ENCODE measurements at regions not wholly inside any gene's neighbourhood (a gene's known extent, or its start where the extent isn't known, plus 50 kb on each side); places are given as distances from the start of the nearest gene placed in this dataset.

DNA sequence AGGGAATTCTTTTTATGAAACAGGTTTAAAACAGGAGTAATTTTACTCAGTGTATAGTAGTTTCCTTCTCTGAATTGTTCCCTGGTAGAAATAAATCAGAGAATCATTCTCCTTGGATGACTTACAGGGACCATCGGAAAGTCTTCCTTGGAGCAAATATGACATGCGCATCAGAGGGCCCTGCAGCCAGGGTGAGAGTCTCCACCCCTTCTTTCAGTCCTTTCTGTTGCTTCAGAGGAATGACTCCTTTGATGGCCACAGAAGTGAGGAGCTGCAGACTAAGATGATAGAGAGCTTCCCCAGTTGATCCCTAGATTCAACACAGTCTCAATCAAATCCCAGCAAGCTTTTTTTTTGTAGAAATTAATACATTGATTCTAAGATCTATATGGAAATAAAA, 294.8 kb upstream of the UMPS start:
- no peaks in the 10 kb centered on the region for H3K36me3 ChIP-seq (ENCODE audit: control insufficient read depth, insufficient read depth, low read length)
- no peaks in the 10 kb centered on the region for H3K27me3 ChIP-seq (ENCODE audit: control insufficient read depth, insufficient read depth, low read length)
- no peak overlapping the region for H3K4me3 ChIP-seq (ENCODE audit: low read length)

DNA sequence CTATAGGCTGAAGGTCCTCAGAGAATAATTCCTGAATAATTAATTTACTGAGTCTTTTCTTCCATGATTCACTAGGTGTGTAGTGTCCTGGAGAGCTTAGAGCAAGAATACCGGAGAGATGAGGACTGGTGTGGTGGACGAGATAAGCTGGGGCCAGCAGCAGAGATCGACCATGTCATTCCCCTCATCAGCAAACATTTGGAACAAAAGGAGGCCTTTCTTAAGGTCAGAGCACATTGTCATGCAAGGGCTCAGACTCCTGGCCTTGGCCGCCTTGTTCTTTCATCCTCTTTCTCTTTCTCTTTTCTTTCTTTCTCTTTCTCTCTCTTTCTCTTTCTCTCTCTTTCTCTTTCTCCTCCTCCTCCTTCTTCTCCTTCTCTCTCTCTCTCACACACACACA, 291.4 kb upstream of the UMPS start:
- no peaks in the 10 kb centered on the region for H3K27me3 ChIP-seq (ENCODE audit: control insufficient read depth, insufficient read depth, low read length)

More for the DNA sequence above, 294.8 kb upstream of the UMPS start:
- Histone ChIP-seq H3K9me3 (ENCODE audit: control insufficient read depth, low read length) (no peaks in the 10 kb centered on the region), H3K9ac (ENCODE audit: low read length) (no peak overlapping the region), H3K4me1 (ENCODE audit: control insufficient read depth, insufficient read depth, low read length) (no peaks in the 10 kb centered on the region)

DNA sequence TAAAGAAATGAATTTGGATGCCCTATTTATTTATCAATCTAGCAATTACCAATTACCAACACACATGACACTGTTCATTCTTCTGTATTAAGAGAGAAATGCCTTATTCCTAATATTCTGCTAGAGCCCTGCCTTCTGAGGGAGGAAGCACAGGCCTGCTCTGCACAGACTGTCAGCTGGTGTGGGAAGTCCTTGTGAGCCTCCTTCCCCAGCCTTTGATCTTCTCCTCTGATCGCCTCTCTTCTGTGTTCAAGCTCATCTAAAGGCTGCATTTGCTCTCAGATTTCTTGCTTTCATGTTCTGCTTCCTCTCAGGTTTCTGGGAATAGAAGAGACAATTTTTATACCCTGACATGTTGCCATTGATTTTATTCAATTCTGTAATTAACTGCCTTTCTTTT, 290.6 kb upstream of the UMPS start:
- Histone ChIP-seq H3K36me3 (ENCODE audit: control insufficient read depth, insufficient read depth, low read length) (no peaks in the 10 kb centered on the region), H3K4me1 (ENCODE audit: control insufficient read depth, insufficient read depth, low read length) (no peaks in the 10 kb centered on the region), H3K9ac (ENCODE audit: low read length) (no peak overlapping the region), H3K9me3 (ENCODE audit: control insufficient read depth, low read length) (no peaks in the 10 kb centered on the region), H3K4me3 (ENCODE audit: low read length) (no peak overlapping the region), H3K27me3 (ENCODE audit: control insufficient read depth, insufficient read depth, low read length) (no peaks in the 10 kb centered on the region)

More for the DNA sequence above, 291.4 kb upstream of the UMPS start:
- Histone ChIP-seq H3K9me3 (ENCODE audit: control insufficient read depth, low read length) (no peaks in the 10 kb centered on the region), H3K4me1 (ENCODE audit: control insufficient read depth, insufficient read depth, low read length) (no peaks in the 10 kb centered on the region), H3K4me3 (ENCODE audit: low read length) (no peak overlapping the region), H3K36me3 (ENCODE audit: control insufficient read depth, insufficient read depth, low read length) (no peaks in the 10 kb centered on the region), H3K9ac (ENCODE audit: low read length) (no peak overlapping the region)

DNA sequence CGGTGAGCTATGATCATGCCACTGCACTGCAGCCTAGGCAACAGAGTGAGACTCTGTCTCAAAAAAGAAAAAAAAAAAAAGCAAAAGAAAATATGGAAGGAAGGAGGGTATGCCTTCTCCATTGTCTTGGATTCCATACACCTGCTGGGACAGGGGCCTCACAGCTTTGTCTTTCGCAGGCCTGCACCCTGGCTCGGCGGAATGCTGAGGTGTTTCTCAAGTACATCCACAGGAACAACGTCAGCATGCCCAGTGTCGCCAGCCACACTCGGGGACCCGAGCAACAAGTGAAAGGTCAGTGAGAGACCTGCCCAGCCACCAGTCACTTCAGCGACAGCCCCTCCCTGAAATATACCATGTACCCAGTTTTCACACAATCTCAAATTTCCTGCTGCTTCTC, 288.5 kb upstream of the UMPS start:
- Histone ChIP-seq H3K27me3 (ENCODE audit: control insufficient read depth, insufficient read depth, low read length) (no peaks in the 10 kb centered on the region), H3K36me3 (ENCODE audit: control insufficient read depth, insufficient read depth, low read length) (no peaks in the 10 kb centered on the region), H3K4me1 (ENCODE audit: control insufficient read depth, insufficient read depth, low read length) (no peaks in the 10 kb centered on the region), H3K9me3 (ENCODE audit: control insufficient read depth, low read length) (no peaks in the 10 kb centered on the region), H3K9ac (ENCODE audit: low read length) (no peak overlapping the region), H3K4me3 (ENCODE audit: low read length) (no peak overlapping the region)

DNA sequence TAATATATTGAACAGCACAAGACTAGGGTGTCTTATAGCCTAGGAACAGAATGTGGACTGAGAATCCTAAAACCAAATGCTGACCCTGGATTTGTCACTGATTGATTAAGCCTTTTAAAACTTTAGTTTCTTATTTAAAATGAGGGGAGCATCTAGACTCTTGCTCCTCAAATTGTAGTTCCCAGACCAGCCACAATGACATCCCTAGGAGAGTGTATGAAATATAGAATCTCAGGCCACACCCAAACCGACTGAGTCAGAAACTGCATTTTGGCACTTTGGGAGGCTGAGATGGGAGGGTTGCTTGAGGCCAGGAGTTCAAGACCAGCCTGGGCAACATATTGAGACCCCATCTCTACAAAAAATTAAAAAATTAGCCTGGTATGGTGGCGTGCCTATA, 287.8 kb upstream of the UMPS start:
- Histone ChIP-seq H3K4me1 (ENCODE audit: control insufficient read depth, insufficient read depth, low read length) (no peaks in the 10 kb centered on the region), H3K9me3 (ENCODE audit: control insufficient read depth, low read length) (no peaks in the 10 kb centered on the region), H3K4me3 (ENCODE audit: low read length) (no peak overlapping the region), H3K9ac (ENCODE audit: low read length) (no peak overlapping the region), H3K36me3 (ENCODE audit: control insufficient read depth, insufficient read depth, low read length) (no peaks in the 10 kb centered on the region), H3K27me3 (ENCODE audit: control insufficient read depth, insufficient read depth, low read length) (no peaks in the 10 kb centered on the region)

DNA sequence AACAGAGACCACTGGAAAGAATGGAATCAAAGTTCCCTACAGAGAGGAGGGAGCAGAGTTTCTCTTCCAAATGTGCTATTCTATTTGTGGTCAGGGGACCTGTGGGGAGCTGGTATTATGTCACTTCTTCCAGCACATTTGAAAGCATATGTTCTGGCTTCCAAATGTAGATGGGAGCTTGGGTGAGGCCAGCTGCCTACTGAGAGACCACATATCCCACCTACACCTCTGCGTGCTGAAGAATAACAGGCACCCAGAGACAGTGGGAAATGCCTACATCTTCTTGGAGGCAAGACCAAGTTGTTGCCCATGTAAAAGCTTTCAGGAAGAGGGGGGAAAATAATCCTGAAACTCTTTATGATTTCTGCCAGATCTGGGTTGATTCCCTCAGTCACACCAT, 286.8 kb upstream of the UMPS start:
- H3K4me1 ChIP-seq (ENCODE audit: control insufficient read depth, insufficient read depth, low read length): no peaks in the 10 kb centered on the region
- H3K36me3 ChIP-seq (ENCODE audit: control insufficient read depth, insufficient read depth, low read length): no peaks in the 10 kb centered on the region
- no peaks in the 10 kb centered on the region for H3K27me3 ChIP-seq (ENCODE audit: control insufficient read depth, insufficient read depth, low read length)
- H3K9ac ChIP-seq (ENCODE audit: low read length): no peak overlapping the region
- H3K4me3 ChIP-seq (ENCODE audit: low read length): no peak overlapping the region
- H3K9me3 ChIP-seq (ENCODE audit: control insufficient read depth, low read length): no peaks in the 10 kb centered on the region

DNA sequence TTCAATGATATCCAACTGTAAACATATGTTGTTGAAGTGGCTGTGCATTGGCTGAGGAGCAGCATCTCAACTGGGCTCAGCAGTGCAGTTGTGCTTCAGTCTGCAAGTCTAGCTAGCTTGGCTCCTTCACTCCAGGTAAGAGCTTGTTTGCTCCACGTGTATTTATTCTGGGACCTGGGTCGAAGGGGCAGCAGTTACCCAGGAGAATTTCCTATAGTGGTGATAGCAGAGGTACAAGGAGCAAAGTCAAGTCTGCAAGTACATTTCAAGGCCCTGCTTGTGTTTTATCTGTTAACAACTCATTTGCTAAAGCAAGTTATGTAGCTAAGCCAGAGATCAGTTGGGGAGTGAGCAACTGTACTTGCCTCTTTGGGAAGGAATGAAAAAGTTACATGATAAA, 286.2 kb upstream of the UMPS start:
- Histone ChIP-seq H3K4me3 (ENCODE audit: low read length) (no peak overlapping the region), H3K27me3 (ENCODE audit: control insufficient read depth, insufficient read depth, low read length) (no peaks in the 10 kb centered on the region), H3K4me1 (ENCODE audit: control insufficient read depth, insufficient read depth, low read length) (no peaks in the 10 kb centered on the region), H3K36me3 (ENCODE audit: control insufficient read depth, insufficient read depth, low read length) (no peaks in the 10 kb centered on the region), H3K9ac (ENCODE audit: low read length) (no peak overlapping the region), H3K9me3 (ENCODE audit: control insufficient read depth, low read length) (no peaks in the 10 kb centered on the region)

DNA sequence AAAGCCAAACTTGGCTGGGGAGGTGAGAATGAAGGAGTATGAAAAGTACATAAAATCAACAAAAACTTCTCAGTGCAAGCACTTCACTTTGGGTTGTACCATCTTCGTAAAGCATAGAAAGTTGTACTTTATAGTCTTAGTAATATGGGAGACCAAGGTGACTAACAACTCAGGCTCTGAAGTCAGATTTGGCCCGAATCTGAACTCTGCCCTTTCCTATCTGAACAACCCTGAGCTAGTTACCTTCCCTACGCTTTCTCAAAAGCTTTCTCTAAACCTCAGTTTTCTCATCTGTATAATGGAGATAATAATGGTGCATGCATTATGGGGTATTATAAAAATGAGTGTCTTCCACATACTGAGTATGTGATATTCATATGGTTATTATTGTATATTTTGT, 285.4 kb upstream of the UMPS start:
- no peak overlapping the region for H3K9ac ChIP-seq (ENCODE audit: low read length)
- no peak overlapping the region for H3K4me3 ChIP-seq (ENCODE audit: low read length)
- H3K27me3 ChIP-seq (ENCODE audit: control insufficient read depth, insufficient read depth, low read length): no peaks in the 10 kb centered on the region
- H3K4me1 ChIP-seq (ENCODE audit: control insufficient read depth, insufficient read depth, low read length): no peaks in the 10 kb centered on the region
- no peaks in the 10 kb centered on the region for H3K9me3 ChIP-seq (ENCODE audit: control insufficient read depth, low read length)
- no peaks in the 10 kb centered on the region for H3K36me3 ChIP-seq (ENCODE audit: control insufficient read depth, insufficient read depth, low read length)

DNA sequence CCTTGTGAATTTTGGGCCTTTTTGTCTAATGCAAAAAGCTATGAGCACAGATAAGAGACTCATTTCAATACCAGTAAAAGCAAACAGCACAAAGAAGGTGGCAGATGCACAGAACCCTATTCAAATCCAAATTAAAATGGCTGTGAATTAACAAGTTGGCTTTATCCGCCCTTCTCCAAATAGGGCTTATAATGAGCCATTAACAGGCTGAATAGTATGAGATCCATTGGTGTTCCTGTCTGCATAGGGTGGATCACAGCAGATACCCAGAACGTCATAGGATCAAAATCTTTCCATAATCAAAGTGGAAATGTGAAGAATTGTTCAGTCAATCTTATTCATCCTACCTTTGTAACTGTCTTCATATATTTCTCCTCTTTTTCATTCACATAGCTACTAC, 282.4 kb upstream of the UMPS start:
- no peaks in the 10 kb centered on the region for H3K4me1 ChIP-seq (ENCODE audit: control insufficient read depth, insufficient read depth, low read length)
- H3K36me3 ChIP-seq (ENCODE audit: control insufficient read depth, insufficient read depth, low read length): no peaks in the 10 kb centered on the region
- no peak overlapping the region for H3K9ac ChIP-seq (ENCODE audit: low read length)
- H3K9me3 ChIP-seq (ENCODE audit: control insufficient read depth, low read length): no peaks in the 10 kb centered on the region
- H3K27me3 ChIP-seq (ENCODE audit: control insufficient read depth, insufficient read depth, low read length): no peaks in the 10 kb centered on the region
- H3K4me3 ChIP-seq (ENCODE audit: low read length): no peak overlapping the region

DNA sequence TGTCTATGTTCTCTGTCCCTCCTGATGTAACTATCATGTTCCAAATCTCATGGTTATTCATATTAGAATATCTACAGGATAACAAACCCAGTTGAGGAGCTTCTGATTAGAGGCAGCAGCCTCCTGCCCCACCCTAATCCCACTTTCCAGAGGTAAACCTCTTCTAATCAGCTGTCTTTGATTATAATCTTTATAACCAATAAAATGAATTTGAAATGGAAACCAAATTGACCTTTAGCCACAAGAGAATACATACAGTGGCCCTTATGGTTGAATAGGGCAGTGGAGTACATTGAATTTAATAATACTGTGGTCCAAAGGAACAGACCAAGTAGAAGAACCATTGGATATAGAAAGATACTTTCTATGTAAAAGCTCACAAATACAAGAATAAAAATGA, 281.3 kb upstream of the UMPS start:
- H3K36me3 ChIP-seq (ENCODE audit: control insufficient read depth, insufficient read depth, low read length): no peaks in the 10 kb centered on the region
- H3K4me1 ChIP-seq (ENCODE audit: control insufficient read depth, insufficient read depth, low read length): no peaks in the 10 kb centered on the region
- H3K4me3 ChIP-seq (ENCODE audit: low read length): no peak overlapping the region
- H3K9me3 ChIP-seq (ENCODE audit: control insufficient read depth, low read length): no peaks in the 10 kb centered on the region
- H3K9ac ChIP-seq (ENCODE audit: low read length): no peak overlapping the region
- no peaks in the 10 kb centered on the region for H3K27me3 ChIP-seq (ENCODE audit: control insufficient read depth, insufficient read depth, low read length)

DNA sequence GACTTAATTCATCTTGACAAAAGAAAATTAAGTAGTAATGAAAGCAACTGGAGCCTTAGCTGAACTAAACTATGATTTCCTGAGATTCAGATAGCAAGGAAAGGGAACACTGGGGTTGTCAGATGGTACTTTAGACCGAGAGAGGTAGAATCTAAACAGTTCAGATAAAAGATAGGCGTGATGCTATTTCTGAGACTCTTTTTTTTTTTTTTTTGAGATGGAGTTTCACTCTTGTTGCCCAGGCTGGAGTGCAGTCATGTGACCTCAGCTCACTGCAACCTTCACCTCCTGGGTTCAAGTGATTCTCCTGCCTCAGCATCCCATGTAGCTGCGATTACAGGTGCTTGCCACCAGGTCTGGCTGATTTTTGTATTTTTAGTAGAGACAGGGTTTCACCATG, 279.9 kb upstream of the UMPS start:
- no peak overlapping the region for H3K4me3 ChIP-seq (ENCODE audit: low read length)
- no peaks in the 10 kb centered on the region for H3K36me3 ChIP-seq (ENCODE audit: control insufficient read depth, insufficient read depth, low read length)
- H3K4me1 ChIP-seq (ENCODE audit: control insufficient read depth, insufficient read depth, low read length): no peaks in the 10 kb centered on the region
- H3K9me3 ChIP-seq (ENCODE audit: control insufficient read depth, low read length): no peaks in the 10 kb centered on the region
- no peak overlapping the region for H3K9ac ChIP-seq (ENCODE audit: low read length)
- H3K27me3 ChIP-seq (ENCODE audit: control insufficient read depth, insufficient read depth, low read length): no peaks in the 10 kb centered on the region

DNA sequence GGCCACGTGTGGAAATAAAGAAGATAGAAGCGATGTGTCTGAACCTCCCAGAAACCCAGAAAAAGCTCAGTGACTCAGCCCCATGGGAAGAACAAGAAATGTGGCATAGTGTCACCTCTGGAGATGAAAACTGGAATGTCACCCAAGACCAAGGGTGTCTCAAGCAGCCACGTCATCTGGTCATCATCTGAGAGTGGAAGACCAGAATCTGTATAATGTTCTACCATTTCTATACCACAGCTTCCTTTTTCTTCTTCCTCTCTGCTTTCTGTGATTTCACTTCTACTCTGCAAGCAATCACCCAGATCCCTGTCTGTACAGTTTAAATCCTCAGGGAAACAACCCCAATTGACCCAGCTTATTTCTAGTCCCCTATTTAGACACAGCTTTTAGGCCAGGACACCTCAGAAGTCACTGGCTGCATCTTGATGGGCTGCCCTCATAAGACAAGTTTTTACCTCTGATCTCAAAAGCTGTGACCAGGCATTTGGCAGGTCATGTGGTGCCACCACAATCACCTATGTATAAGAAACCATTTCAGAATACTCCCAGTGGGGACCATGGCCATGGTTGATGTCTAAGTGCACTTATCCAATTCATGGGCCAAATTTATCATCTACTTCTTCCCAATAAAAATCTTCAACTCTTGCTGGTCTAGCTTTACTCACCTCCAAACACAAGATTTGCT, 278.5 kb upstream of the UMPS start:
- H3K4me1 ChIP-seq (ENCODE audit: control insufficient read depth, insufficient read depth, low read length): no peaks in the 10 kb centered on the region
- H3K27me3 ChIP-seq (ENCODE audit: control insufficient read depth, insufficient read depth, low read length): no peaks in the 10 kb centered on the region
- no peaks in the 10 kb centered on the region for H3K36me3 ChIP-seq (ENCODE audit: control insufficient read depth, insufficient read depth, low read length)
- H3K4me3 ChIP-seq (ENCODE audit: low read length): no peak overlapping the region
- H3K9me3 ChIP-seq (ENCODE audit: control insufficient read depth, low read length): no peaks in the 10 kb centered on the region
- H3K9ac ChIP-seq (ENCODE audit: low read length): no peak overlapping the region

DNA sequence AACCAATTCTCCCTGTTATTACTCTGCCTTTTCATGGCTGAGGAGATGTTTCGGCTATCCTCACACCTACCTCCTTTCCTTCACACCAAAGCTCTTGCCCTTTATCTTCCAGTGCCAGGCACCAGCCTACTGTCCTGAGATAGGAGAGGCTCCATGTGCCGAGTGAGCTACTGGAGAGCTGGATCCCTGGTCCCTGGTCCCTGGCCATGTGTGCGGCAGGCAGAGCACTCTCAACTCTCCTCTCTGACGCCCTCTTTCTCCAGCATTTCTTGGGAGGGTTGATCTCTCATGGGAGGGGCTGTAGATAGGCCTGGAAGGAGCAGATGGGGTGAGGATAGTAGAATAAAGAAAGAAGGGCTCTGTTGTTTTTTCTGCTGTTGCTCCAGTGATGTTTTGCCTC, 277.1 kb upstream of the UMPS start:
- Histone ChIP-seq H3K36me3 (ENCODE audit: control insufficient read depth, insufficient read depth, low read length) (no peaks in the 10 kb centered on the region), H3K4me3 (ENCODE audit: low read length) (no peak overlapping the region), H3K9me3 (ENCODE audit: control insufficient read depth, low read length) (no peaks in the 10 kb centered on the region), H3K9ac (ENCODE audit: low read length) (no peak overlapping the region), H3K27me3 (ENCODE audit: control insufficient read depth, insufficient read depth, low read length) (no peaks in the 10 kb centered on the region), H3K4me1 (ENCODE audit: control insufficient read depth, insufficient read depth, low read length) (no peaks in the 10 kb centered on the region)

All from mucosa of stomach (tissue), 1 donor.